GM18499 (cell line): ENCODE measurements at regions not wholly inside any gene's neighbourhood (a gene's known extent, or its start where the extent isn't known, plus 50 kb on each side); places are given as distances from the start of the nearest gene placed in this dataset.

Experiments used
- ATAC-seq: cut with Tn5 transposase; IDR thresholded peaks from one replicate; pipeline ENCODE4 v1.9.1; 2021; ENCODE audit warnings: moderate number of reproducible peaks; ENCODE audit not compliant: insufficient read depth, unreplicated experiment

DNA sequence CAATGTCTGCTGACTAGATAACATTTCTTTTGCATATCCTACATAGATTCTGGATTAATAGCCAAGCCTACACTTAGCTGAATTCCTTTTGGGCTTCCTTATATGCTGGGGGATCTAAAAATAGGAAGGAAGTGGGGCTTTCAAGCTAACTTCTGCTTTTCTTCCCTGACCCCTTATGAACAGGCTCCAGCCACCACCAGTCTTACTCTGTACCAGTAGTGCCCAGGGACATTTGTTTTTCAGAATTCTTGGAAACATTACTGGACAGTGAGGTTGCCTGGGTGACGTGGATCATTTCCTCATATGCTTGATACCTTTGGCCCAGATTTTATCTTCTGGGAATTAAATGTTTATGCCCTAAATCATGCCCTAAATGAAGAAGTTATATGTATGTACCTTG, 55.9 kb upstream of the SRRM4 start:
- no peak for ATAC-seq

GRCh38 chr12:118925826-118926225, 55.5 kb upstream of the SRRM4 start:
- no peak for ATAC-seq
